Pancreas (tissue), 10 donors: ENCODE measurements at regions not wholly inside any gene's neighbourhood (a gene's known extent, or its start where the extent isn't known, plus 50 kb on each side); places are given as distances from the start of the nearest gene placed in this dataset.

Experiments
- ATAC-seq, 4 donors: fragments of 200-7000 bp; cut with Tn5 transposase; one replicate each; pipeline versions ENCODE4 v1.8.0 to v1.9.1; 2020; ENCODE audit warnings: mild to moderate bottlenecking in 4 of 4, moderate library complexity in 4 of 4
- DNase-seq, 6 donors: peaks; one replicate each; pipeline ENCODE4 v3.0.0-alpha.2; 2020
- FAIRE-seq: peaks from 2 replicates; lab custom pipeline; 2012; peaks lifted over from hg19 to GRCh38; lab: Jason Lieb, UNC
- H3K27ac ChIP-seq, 4 donors: fragments of 200-600 bp; sonication (generic); 1 replicate in 3 of 4; 2 replicates in 1 of 4; pipeline versions ENCODE4 v1.5.0 to v1.8.0; 2020
- H3K27me3 ChIP-seq, 4 donors: fragments of 200-600 bp; one replicate each; pipeline ENCODE4 v1.8.0; 2021
- H3K36me3 ChIP-seq, 3 donors: fragments of 200-600 bp; sonication (generic) in 1 of 3; one replicate each; pipeline versions ENCODE4 v1.5.0 to v1.8.0; 2020 to 2021
- H3K4me1 ChIP-seq, 3 donors: fragments of 200-600 bp; one replicate each; pipeline ENCODE4 v1.8.0; 2021
- H3K4me3 ChIP-seq, 4 donors: fragments of 200-600 bp; sonication (generic) in 2 of 4; one replicate each; pipeline versions ENCODE4 v1.5.0 to v1.8.0; 2020 to 2021
- H3K9me3 ChIP-seq, 4 donors: fragments of 200-600 bp; one replicate each; pipeline ENCODE4 v1.8.0; 2021
- WGBS, 2 donors: extraction: QIAGEN DNeasy Blood & Tissue Kit; methylation state at CpG; one replicate each; pipeline ENCODE4 v1.1.7; 2013; 5-methylcytosine and 5-hydroxymethylcytosine counted together
- intact Hi-C, 3 donors: fragments of 100-400 bp; cut with DNase I; formaldehyde crosslinking; loops; one replicate each; pipeline versions ENCODE4 v1.11.1 to v1.14.2; 2022
- TF ChIP-seq, protein P1 (sequence below), 4 donors: fragments of 200-600 bp; sonication (generic) in 3 of 4; IDR thresholded peaks; one replicate each; pipeline versions ENCODE4 v1.5.0 to v1.8.0; 2021; ENCODE audit warnings: antibody characterized with exemption in 4 of 4
- donor health status: healthy with polysubstance abuse.
- donor health status: DM: no; HTN: no; CAD: no; lungs with moderate emphysema.
- donor health status: DM: no; HTN: no; CAD: no.
- donor health status: control.
- donor health status: control.
- donor health status: Bipolar disorder and iron deficiency.
- donor health status: DM: yes; HTN: yes; CAD: no.
- donor health status: DM: no; HTN: no; CAD: no.
- donor health status: DM: no; HTN: no; CAD: no.
- donor health status: DM: yes; HTN: yes; CAD: no.

DNA sequence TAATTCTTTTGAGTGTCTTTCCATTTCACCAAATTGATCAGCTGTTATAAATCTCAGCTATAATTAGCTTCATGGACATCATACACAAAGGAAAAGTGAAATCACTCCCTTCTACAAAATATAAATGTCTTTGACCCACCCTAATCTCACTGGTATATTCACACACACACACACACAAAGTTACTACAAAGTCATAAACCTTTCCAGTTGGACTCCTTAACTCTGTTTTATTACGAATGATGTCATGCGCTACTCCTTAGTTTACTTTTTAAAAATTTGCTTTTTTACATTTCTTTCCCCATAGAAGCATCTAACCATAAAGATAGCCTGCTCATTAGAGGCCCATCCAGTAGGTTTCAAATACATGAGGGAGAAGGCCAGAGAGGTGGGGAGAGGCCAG lies 103.0 kb downstream of the SLC30A10 start:
- intact Hi-C loops = no loop called here
- no peaks in the 10 kb centered on the region for H3K36me3 ChIP-seq
- no peaks in the 10 kb centered on the region for H3K4me1 ChIP-seq
- FAIRE-seq (no peak), DNase-seq (no peak), ATAC-seq (no peak)
- no peaks in the 10 kb centered on the region for H3K27me3 ChIP-seq
- H3K4me3 ChIP-seq = no peak overlapping the region
- WGBS, 2 donors = 87 to 88% methylated on average over 2 of the region's 2 CpGs
- no peaks in the 10 kb centered on the region for H3K9me3 ChIP-seq
- TF ChIP-seq, protein P1, sequence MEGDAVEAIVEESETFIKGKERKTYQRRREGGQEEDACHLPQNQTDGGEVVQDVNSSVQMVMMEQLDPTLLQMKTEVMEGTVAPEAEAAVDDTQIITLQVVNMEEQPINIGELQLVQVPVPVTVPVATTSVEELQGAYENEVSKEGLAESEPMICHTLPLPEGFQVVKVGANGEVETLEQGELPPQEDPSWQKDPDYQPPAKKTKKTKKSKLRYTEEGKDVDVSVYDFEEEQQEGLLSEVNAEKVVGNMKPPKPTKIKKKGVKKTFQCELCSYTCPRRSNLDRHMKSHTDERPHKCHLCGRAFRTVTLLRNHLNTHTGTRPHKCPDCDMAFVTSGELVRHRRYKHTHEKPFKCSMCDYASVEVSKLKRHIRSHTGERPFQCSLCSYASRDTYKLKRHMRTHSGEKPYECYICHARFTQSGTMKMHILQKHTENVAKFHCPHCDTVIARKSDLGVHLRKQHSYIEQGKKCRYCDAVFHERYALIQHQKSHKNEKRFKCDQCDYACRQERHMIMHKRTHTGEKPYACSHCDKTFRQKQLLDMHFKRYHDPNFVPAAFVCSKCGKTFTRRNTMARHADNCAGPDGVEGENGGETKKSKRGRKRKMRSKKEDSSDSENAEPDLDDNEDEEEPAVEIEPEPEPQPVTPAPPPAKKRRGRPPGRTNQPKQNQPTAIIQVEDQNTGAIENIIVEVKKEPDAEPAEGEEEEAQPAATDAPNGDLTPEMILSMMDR (IDR thresholded peaks at IDR 0.05) = no peak
- no peak overlapping the region for H3K27ac ChIP-seq

DNA sequence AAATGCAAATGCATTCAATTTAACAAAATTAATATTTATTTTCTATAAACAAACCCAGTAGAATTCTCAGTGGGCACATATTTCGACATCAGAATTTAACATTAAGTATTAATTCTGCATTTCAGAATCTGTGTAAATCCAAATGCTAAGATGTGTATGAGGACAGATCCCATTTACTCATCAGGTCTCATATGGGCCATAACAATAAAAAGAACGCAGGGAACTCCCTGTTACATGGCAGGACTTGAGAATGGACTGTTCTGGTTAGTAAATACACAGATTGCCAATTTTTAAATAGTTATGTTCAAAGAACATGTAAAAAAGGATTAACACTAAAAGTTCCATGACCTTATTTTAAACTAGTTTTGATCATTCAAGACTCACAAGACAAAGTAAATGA lies 104.0 kb downstream of the SLC30A10 start:
- H3K4me3 ChIP-seq = no peak overlapping the region
- no peaks in the 10 kb centered on the region for H3K27me3 ChIP-seq
- 78 to 83% methylated on average over 2 of the region's 2 CpGs for WGBS, 2 donors
- no peak for ATAC-seq
- FAIRE-seq = no peak
- no peak for DNase-seq
- H3K36me3 ChIP-seq = no peaks in the 10 kb centered on the region
- intact Hi-C loops = no loop called here
- H3K4me1 ChIP-seq = no peaks in the 10 kb centered on the region
- TF ChIP-seq, protein P1 (IDR thresholded peaks at IDR 0.05) = no peak
- H3K27ac ChIP-seq = no peak overlapping the region
- H3K9me3 ChIP-seq = no peaks in the 10 kb centered on the region

DNA sequence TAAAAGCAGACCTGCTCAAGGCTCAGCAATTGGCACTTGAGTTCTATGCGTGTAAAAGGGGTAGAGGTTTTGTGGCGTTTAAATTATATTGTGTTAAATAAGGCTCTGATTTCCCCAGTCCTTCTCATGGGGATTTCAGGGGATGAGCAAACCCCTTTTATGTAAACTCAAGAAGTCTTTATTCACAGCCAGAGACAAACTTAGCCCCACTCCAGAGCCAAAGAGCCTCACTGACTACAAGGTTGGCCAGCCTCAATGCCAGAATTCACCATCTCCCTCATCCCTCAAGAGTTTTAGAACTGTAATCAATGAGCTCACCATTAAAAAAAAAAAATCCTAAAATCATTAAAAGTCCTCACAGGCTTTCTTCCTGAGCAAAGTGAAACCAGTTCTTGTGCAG lies 107.8 kb downstream of the SLC30A10 start:
- H3K36me3 ChIP-seq = no peaks in the 10 kb centered on the region
- intact Hi-C loops = no loop called here
- H3K9me3 ChIP-seq = no peaks in the 10 kb centered on the region
- ATAC-seq (no peak), FAIRE-seq (no peak), DNase-seq (no peak)
- WGBS, 2 donors = 79 to 87% methylated on average over 2 of the region's 2 CpGs
- TF ChIP-seq, protein P1 (IDR thresholded peaks at IDR 0.05) = no peak
- no peak overlapping the region for H3K4me3 ChIP-seq
- peaks cover 0 to 5% (median 0%) of the 10 kb centered on the region in 4 donors for H3K27me3 ChIP-seq
- no peaks in the 10 kb centered on the region for H3K4me1 ChIP-seq
- no peak overlapping the region for H3K27ac ChIP-seq

DNA sequence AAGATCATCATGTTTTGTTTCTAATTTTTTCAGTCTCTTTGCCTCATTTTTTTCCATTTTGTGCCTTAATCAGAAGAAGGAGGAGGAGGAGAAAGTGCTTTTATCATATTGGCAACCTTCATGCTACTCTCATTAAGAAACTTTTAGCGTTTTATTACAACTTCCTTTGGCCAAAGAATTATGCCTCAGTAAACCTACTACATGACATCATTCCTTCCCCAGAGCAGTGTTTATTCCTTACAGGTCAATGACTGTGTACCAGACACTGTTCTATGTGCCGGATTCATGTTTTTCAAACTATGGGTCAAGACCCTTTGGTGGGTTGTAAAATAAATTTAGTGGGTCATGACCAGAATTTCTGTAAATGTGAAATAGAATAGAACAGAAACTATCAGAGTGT lies 110.4 kb downstream of the SLC30A10 start:
- TF ChIP-seq, protein P1 (IDR thresholded peaks at IDR 0.05) = no peak
- intact Hi-C loops = loop anchor here in 1 of 3 donors (10.0 kb wide), 1 partner anchor 1483 kb away; no protein-coding TSS in a partner anchor

DNA sequence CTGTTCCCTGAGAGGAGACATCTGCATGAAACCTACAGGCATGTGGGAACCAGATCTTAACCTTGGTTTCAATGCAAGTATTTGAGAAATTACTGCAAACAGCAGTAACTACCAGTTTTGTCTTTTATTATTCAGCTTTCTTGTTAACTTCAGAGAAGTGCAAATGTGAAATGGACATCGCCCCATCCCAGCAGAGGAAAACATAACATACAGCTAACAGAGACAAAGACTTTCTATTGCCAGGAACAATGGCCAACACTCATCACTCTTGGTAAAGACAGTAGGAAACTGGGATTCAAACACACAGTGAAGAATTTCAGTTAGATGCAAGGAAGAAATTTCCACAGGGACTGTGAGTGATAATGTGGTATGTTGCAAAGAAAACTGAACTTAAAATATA lies 115.1 kb downstream of the SLC30A10 start:
- WGBS, 2 donors = 40 to 61% methylated on average over 1 of the region's 1 CpG
- no peak for ATAC-seq
- intact Hi-C loops = loop anchor here in 1 of 3 donors (10.0 kb wide), 1 partner anchor 1478 kb away; no protein-coding TSS in a partner anchor
- Histone ChIP-seq H3K27ac (no peak overlapping the region), H3K4me1 (no peaks in the 10 kb centered on the region), H3K9me3 (no peaks in the 10 kb centered on the region), H3K36me3 (no peaks in the 10 kb centered on the region), H3K4me3 (no peak overlapping the region), H3K27me3 (peaks cover 0 to 5% (median 0%) of the 10 kb centered on the region in 4 donors)
- TF ChIP-seq, protein P1 (IDR thresholded peaks at IDR 0.05) = no peak
- no peak for FAIRE-seq
- DNase-seq = no peak

More for the DNA sequence above, 110.4 kb downstream of the SLC30A10 start:
- Histone ChIP-seq H3K4me3 (no peak overlapping the region), H3K27ac (no peak overlapping the region), H3K36me3 (no peaks in the 10 kb centered on the region), H3K9me3 (no peaks in the 10 kb centered on the region), H3K4me1 (no peaks in the 10 kb centered on the region), H3K27me3 (peaks cover 0 to 5% (median 0%) of the 10 kb centered on the region in 4 donors)
- no peak for ATAC-seq
- no peak for DNase-seq
- 65 to 81% methylated on average over 2 of the region's 2 CpGs for WGBS, 2 donors
- no peak for FAIRE-seq
